Ishikawa (cell line): ENCODE measurements at regions not wholly inside any gene's neighbourhood (a gene's known extent, or its start where the extent isn't known, plus 50 kb on each side); places are given as distances from the start of the nearest gene placed in this dataset.

ENCODE experiments used
- CEBPB ChIP-seq: IDR thresholded peaks from 2 replicates; pipeline ENCODE4 v1.6.1; 2012
- CREB1 ChIP-seq: IDR thresholded peaks from 2 replicates; pipeline ENCODE4 v1.6.1; 2012; ENCODE audit warnings: low read depth
- EGR1 ChIP-seq: IDR thresholded peaks from 2 replicates; pipeline ENCODE4 v1.6.1; 2012
- EP300 ChIP-seq: IDR thresholded peaks from 2 replicates; pipeline ENCODE4 v1.6.1; 2012; ENCODE audit warnings: borderline replicate concordance
- FOXM1 ChIP-seq: IDR thresholded peaks from 2 replicates; pipeline ENCODE4 v1.6.1; 2012; ENCODE audit warnings: low read depth, borderline replicate concordance
- NFIC ChIP-seq: IDR thresholded peaks from 2 replicates; pipeline ENCODE4 v1.6.1; 2012
- RAD21 ChIP-seq: IDR thresholded peaks from 2 replicates; pipeline ENCODE4 v1.6.1; 2012; ENCODE audit warnings: low read depth
- REST ChIP-seq: IDR thresholded peaks from 2 replicates; pipeline ENCODE4 v1.6.1; 2012; ENCODE audit warnings: low read depth, mild to moderate bottlenecking
- TAF1 ChIP-seq: IDR thresholded peaks from 2 replicates; pipeline ENCODE4 v1.6.1; 2012; ENCODE audit warnings: low read depth, mild to moderate bottlenecking
- TCF12 ChIP-seq: IDR thresholded peaks from 2 replicates; pipeline ENCODE4 v1.6.1; 2012; ENCODE audit warnings: low read depth
- TEAD4 ChIP-seq: IDR thresholded peaks from 2 replicates; pipeline ENCODE4 v1.6.1; 2012
- YY1 ChIP-seq: IDR thresholded peaks from 2 replicates; pipeline ENCODE4 v1.6.1; 2012; ENCODE audit warnings: low read depth
- ZBTB7A ChIP-seq: IDR thresholded peaks from 2 replicates; pipeline ENCODE4 v1.6.1; 2012; ENCODE audit warnings: low read depth
- TF ChIP-seq, protein P1 (sequence below): IDR thresholded peaks from 2 replicates; pipeline ENCODE4 v1.6.1; 2012
- TF ChIP-seq, protein P2 (sequence below): IDR thresholded peaks from 2 replicates; pipeline ENCODE4 v1.6.1; 2012

GRCh38 chr2:57437077-57437476 is 609.5 kb upstream of the VRK2 start:
- TF ChIP-seq TCF12, result no peak
- TF ChIP-seq RAD21, result no peak
- no peak for TF ChIP-seq CREB1
- no peak for TF ChIP-seq FOXM1
- TF ChIP-seq, protein P1, sequence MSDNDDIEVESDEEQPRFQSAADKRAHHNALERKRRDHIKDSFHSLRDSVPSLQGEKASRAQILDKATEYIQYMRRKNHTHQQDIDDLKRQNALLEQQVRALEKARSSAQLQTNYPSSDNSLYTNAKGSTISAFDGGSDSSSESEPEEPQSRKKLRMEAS, result no peak
- TF ChIP-seq, protein P2, sequence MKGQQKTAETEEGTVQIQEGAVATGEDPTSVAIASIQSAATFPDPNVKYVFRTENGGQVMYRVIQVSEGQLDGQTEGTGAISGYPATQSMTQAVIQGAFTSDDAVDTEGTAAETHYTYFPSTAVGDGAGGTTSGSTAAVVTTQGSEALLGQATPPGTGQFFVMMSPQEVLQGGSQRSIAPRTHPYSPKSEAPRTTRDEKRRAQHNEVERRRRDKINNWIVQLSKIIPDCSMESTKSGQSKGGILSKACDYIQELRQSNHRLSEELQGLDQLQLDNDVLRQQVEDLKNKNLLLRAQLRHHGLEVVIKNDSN, result no peak
- no peak for TF ChIP-seq TEAD4
- TF ChIP-seq YY1, result no peak
- no peak for TF ChIP-seq EP300
- no peak for TF ChIP-seq ZBTB7A

- TF ChIP-seq CEBPB (no peak), RAD21 (no peak), FOXM1 (no peak), YY1 (no peak), NFIC (no peak), ZBTB7A (no peak), TAF1 (no peak), EP300 (no peak), CREB1 (no peak), REST (no peak), EGR1 (no peak)
- TF ChIP-seq, protein P2, result no peak
- TF ChIP-seq, protein P1, result no peak
Measured at GRCh38 chr2:57440437-57440836, 606.2 kb upstream of the VRK2 start.

DNA sequence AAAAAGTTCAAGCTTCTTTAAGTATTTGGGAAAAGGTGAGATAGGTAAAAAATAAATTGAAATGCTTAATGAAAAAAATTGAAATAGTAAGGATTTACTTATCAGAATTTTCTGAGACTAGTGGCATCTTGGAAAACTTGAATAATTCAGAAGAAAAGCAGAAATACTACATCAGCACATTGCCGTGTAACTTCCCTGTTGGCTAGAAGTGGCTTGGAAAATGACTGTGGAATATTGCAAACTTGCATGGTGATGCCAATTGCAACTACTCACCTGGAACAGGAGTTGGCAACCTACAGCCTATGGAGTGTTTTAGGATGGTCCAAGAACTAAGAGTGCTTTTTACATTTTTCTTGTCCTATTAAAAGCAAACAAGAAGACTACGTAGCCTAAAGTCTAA is 603.5 kb upstream of the VRK2 start:
- no peak for TF ChIP-seq REST
- TF ChIP-seq EP300, result no peak
- no peak for TF ChIP-seq TAF1
- no peak for TF ChIP-seq NFIC
- TF ChIP-seq TCF12, result no peak
- no peak for TF ChIP-seq EGR1
- no peak for TF ChIP-seq ZBTB7A
- TF ChIP-seq, protein P2, result no peak
- TF ChIP-seq TEAD4, result no peak
- no peak for TF ChIP-seq CREB1
- TF ChIP-seq, protein P1, result no peak
- no peak for TF ChIP-seq CEBPB
- no peak for TF ChIP-seq FOXM1
- TF ChIP-seq YY1, result no peak
- no peak for TF ChIP-seq RAD21

- TF ChIP-seq, protein P2, result no peak
- TF ChIP-seq YY1, result no peak
- no peak for TF ChIP-seq TAF1
- TF ChIP-seq, protein P1, result no peak
Measured at GRCh38 chr2:57443973-57444521, 602.6 kb upstream of the VRK2 start.

DNA sequence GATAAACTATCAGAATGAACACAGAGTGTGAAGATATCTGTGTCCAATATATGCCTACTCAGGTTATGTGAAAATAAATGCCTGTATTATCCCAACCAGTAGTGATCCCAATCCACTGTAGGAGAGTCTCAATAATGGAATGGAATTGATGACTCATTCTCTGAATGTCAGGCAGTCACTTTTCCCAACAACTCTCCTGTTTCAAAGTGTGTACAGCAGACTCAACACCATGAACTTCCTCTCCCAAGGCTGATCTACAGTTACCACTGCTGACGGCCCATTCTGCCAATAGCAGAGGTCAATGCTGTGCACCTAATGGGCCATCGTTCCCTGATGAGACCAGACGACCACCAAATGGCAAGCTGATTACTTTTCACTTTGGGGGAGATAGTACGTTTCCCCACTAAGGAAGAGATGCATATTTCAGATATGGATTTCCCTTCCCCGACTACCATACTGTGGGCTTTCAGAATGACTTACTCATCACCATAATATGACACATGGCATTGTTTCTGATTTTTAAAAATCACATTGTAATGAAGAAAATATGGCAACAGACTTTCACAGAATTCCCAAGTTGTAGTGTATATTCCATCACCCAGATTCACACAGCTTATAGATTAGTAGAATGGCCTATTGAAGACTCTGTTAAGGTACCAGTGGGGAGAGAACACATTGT is 601.7 kb upstream of the VRK2 start:
- TF ChIP-seq REST (no peak), FOXM1 (no peak), TEAD4 (no peak), CREB1 (no peak), RAD21 (no peak), NFIC (no peak), EGR1 (no peak), CEBPB (no peak), TAF1 (no peak), YY1 (no peak)
- TF ChIP-seq, protein P2, result no peak
